Kidney tubule cell (primary cell): ENCODE measurements at regions not wholly inside any gene's neighbourhood (a gene's known extent, or its start where the extent isn't known, plus 50 kb on each side); places are given as distances from the start of the nearest gene placed in this dataset.

Experiments used
- DNase-seq: peaks from one replicate; pipeline ENCODE4 v3.0.0-alpha.2; 2018; ENCODE audit warnings: low spot score

DNA sequence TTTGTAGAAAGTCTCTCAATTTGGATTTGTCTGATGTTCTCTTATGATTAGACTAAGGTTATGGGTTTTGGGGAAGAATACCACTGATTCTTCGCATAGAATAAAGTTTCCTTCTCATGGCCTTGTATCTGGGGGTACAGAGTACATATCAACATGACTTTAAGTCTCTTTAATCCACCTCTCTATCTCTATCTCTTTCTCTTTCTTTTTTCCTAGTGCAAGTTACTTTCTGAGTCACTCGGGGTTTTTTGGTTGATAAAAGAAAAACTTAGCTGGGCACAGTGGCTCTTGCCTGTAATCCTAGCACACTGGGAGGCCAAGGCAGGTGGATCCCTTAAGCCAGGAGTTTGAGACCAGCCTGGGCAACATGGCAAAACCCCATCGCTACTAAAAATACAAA lies 100.1 kb upstream of the MAP4K3 start:
- no peak for DNase-seq

DNA sequence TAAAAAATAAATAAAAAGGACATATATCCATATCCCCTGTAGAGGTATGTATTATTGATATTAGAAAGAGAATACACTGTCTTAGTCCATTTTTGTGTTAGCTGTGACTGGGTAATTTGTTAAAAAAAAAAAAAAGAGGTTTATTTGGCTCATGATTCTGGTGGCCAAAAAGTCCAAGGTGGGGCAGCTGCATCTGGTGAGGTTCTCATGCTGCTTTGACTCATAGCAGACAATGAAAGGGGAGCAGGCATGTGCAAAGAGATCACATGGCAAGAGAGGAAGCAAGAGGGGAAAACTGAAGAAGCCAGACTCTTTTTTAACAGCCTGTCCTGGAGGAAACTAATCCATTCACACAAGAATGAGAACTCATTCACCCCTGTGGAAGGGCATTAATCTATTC lies 101.6 kb upstream of the MAP4K3 start:
- no peak for DNase-seq

DNA sequence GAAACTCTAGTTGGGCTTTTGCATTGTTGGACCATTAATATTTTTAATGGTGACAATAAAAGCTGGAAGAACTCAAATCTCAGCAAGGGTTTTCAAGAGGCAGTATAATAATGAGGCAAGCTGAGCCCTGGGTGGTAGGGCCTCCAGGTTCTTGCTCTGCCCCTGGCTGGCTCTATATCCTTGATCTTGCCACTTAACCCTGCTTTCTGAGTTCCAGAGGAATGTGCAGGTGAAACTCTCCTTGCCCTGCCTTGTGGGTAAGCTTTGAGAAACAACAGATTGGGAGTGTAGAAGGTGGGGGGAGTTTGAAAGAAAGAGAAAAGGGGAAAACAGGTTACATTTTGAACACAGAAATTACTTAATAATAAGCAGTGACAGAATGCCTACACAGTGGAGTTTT lies 103.3 kb upstream of the MAP4K3 start:
- no peak for DNase-seq

DNA sequence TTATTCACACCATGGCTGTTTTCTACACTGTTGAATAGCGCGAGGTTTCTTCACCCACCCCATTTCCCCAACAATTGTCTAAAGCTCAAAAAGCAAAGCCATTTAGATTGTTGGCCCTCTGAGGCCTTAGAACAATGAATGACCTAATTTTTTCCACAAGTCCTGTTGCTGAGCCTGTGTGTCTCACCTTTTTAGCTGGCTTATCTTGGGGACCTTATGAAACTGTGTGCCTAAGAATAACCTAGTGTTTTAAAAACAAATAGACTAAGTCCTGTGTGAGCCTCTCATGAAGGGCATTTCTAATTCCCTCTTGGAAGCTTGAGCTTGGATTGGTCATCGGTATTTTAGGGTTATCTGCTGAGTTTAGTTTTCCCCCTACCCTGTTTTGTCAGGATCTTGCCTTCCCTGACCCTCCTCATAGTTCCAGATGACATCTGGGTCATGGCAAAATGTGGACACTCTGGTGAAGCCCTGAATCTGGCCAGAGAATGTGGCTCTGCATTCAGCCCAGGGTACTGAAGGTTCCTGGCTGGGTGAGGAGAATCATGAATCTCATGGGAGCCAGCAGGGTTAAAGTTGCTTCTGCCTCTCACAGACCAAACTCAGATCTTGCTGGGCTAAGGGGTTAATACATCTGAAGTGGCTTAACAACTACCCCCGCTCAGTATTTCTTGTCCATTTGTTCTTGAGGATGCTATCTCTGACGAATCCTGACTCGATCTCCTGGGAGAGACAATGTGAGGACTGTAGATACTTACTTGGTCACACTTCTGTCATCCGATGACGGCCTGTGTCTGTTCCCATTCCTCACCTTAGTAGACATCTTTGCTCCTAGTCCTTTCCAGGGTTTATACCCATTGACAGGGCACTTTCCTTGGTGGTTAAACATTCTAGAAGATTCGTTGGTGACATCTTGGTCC lies 104.2 kb upstream of the MAP4K3 start:
- no peak for DNase-seq

DNA sequence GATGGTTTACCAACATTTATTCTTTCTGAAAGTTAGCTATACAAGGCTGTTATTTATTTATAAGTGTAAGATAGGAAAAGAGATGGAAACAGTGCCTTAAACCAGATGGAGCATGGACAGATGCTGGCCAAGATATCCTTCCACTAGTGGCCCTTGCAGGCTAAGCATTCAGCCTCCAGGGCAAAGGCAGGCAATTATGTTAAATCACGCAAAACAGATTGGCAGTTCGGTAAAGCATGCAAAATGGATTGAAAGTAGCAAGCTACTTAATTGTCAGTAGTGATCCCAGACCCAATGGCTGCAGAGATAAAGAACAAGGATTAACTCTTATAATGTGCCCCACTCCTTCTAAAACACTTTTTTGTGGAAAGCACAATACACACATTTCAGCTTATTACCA lies 105.4 kb upstream of the MAP4K3 start:
- no peak for DNase-seq

DNA sequence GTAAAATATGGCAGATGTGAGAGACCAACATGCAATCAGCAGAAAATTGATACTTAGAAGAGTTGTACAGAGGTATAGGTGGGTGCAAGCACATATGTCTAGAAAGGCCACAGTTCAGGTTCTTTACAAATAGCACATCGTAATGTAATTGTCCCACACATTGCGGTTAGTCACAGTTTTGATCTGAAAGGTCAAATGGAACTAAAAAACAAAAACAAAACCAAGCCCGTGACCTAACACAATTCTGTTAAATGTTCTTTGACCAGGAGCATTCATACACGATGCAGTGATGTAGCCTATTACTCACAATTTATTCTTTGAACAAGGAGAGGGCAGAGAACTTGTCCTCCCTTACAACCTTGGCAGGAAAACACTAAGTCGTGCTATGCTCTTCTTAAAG lies 108.9 kb upstream of the MAP4K3 start:
- no peak for DNase-seq

DNA sequence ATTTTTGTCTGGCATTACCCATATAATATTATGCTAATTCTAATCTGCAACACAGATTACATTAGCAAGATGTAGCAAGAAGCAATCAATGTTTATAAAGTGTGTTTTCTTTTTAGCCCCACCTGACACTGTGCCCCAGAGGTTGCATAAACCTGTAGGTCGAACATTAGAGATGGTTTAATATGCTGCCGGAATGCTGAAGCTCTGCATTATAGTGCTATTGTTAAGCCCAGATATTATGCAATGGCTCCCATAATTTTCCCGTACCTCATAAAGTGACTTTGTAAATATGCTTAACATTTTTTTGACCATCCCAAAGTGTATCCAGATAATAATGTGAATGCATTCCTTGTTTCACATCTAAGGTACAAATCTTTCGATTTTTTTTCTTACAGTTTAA lies 109.3 kb upstream of the MAP4K3 start:
- DNase-seq = no peak

DNA sequence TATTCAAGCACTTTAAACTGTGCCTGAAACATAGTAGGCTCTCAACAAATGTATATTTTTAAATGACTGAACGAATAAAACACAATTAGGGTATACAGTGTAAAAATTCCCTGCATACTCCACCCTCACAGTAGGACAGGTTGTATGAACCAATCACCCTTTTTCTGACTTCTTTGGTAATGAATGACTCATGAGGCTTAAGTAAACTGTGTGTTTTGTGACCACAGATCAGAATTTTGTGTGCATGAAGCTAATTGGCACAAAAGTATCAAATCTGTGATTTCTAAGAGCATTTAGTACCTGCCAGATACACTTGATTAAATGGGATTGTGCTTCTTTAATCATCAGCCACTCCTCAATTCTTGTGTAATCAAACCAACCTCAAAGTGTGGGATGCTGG lies 109.9 kb upstream of the MAP4K3 start:
- DNase-seq = peak; percentile 14

DNA sequence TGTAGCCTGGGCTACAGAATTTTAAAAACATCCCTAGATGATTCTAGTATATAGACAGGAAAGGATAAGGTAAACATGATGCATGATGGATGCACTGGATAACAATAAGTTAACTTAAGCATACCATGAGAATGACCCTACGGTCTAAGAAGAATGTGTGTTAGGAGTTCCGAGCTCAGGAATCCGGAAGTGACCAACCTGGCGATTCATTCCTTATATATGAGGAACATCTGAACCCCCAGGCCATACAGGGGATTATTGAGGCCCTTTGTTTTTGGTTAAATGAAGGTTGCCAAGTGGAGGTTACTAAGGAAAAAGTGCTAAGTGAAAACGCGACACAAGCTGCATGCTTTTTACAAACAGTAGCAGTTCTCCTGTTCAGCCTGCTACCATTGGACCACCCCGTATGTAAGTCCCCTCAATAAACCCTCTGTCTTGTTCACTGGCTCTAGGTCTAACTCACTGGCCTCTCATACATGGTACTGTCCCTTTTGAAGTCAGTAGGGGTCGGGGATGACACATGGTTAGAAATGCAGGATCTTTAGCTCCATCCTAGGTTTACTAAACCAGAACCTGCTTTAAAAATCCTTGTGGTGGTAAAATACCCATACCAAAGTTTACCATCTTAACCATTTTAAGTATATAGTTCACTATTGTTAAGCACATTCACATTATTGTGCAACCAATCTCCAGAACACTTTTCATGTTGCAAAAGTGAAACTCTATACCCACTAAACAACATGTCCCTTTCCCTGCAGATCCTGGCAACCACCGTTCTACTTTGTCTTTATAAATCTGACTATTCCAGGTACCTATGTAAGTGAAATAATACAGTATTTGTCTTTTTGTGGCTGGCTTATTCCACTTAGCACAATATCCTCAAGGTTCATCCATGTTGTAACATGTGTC lies 111.0 kb upstream of the MAP4K3 start:
- DNase-seq = peak; percentile 81

DNA sequence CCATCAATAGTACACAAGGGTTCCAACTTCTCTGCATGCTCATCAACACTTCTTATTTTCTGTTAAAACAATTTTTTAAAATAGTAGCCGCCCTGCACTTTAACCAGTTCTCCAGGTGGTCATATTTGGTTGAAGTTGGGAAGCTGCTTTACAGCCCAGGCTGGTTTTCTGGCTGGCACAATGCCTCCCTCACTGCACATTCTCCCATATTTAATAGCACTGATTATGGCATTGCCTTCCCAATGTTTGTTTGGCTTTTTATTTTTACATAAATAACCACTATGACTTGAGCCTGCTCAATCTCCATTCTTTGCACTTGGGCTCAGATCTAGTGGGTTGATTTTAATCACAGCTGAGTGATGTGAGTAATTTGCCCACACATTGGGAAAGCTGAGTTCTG lies 111.9 kb upstream of the MAP4K3 start:
- DNase-seq = no peak

DNA sequence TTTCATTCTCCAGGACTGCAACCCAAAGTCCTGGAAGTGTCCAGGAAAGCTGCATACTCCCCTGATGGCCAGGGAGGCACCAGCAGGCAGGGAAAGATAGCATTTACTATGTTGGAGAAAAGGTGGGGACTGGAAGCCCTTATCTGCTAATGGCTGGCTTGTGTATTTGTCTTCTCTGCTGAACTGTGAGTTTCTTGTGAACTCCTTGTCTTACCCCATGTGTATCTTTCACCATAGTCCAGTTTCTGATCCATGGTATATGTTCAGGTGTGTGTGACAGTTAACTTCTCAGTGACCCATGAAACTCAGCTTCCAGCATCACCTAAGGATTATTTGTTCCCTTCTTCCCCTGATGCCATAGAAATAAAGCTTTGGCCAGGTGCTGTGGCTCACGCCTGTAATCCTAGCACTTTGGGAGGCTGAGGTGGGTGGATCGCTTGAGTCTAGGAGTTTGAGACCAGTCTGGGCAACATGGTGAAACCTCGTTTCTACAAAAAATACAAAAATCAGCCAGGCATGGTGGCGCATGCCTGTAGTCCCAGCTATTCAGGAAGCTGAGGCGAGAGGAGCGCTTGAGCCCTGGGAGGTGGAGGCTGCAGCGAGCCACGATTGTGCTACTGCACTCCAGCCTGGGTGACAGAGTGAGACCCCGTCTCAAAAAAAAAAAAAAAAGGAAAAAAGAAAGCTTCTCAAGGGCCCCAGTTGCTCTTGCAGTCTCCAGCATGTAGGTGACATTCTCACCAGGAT lies 112.8 kb upstream of the MAP4K3 start:
- no peak for DNase-seq

DNA sequence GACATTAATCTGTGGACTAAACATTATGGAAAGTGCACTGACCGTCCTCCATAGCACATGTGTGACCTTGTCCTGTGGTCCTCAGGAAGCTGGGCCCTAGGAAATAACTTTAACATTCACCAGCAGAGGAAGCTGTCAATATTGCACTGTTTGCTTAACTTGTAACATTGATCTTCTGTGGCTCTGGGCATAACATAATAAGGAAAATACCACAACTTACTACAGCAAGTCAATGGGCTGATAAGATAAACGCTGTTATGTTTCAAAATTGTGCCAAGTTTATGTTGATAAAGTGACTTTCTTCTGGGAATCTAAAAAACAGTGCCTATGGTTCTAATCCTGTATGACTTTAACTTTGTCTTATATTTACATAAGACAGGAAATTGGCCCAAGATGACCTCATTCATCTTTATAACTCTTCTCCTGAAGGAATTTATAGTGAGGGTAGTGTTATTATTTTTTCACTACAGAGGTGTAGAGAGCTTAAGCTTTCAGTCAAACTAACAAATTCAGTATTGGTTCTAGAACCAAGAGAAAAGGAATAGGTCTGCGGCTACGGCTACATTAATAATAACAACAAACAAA lies 113.7 kb upstream of the MAP4K3 start:
- peak; percentile 16 for DNase-seq

DNA sequence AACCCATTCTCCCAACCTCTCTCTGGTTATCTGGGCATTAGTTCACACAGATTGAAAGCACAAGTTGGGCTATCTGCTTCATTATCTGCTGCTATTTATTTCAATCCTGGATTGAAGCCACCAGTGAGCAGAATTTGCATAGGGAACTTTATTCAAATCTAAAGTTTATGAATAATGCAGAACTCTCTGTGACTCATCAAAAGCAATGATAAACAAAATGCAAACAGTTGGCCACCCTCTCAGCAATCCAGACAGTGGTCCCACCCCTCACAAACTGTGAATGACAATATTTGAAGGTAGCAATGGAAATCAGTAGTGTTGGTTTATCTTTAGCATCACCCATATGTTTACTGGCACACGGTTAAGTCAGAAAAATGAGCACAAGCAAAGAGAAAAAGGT lies 106.8 kb upstream of the TMEM178A start:
- DNase-seq = no peak

DNA sequence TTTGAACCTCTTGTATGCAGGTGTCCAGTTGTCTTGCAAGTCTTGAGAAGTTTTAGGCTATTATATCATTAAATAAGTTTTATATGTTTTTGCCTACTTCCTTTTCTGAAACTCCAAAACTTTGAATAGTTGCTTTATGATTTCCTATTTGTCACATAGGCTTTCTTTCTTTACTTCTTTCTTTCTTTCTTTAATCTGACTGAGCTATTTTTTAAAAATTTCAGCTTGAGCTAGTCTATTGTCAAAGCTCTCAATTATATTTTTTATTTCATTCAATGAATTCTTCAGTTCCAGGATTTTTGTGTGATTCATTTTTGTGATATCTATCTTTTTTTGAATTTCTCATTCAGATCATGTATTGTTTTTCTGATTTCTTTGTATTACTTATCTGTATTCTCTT lies 102.1 kb upstream of the TMEM178A start:
- no peak for DNase-seq

DNA sequence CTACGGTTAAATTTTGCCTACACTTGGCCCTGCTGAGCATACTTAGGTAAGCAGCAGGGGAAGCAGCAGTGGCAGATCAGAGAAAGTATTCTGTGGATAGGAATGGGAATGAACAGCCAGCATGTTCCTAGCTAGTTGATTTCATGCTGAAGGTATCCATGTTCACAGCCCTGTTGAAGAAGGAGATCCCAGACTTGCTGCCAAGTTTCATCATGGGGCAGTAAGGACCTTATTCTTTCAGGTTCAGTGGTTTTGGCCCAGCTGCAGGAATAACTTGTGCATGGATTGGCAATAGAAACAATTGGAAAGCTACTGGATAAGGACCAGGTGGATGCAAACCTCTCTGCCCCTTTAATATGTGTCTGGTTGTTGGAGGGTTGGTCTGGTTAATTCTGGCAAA lies 98.2 kb upstream of the TMEM178A start:
- DNase-seq = peak; percentile 39

DNA sequence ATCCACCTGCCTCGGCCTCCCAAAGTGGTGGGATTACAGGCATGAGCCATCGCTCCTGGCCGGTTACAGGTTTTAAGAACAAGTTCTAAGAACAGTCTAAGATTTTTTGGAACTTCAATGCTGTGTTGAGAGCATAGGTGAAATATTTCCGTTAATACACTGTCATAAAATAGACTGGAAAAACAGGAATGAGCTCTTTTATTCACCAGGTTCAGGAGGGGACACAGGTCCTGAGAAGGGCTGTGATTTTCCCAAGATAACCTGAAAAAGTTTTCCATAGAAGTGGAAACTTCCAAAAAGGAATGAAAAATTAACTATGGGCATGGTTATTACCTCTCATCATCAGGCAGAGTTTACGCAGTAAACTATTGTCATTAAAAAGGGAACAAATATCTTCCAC lies 97.6 kb upstream of the TMEM178A start:
- DNase-seq = no peak

DNA sequence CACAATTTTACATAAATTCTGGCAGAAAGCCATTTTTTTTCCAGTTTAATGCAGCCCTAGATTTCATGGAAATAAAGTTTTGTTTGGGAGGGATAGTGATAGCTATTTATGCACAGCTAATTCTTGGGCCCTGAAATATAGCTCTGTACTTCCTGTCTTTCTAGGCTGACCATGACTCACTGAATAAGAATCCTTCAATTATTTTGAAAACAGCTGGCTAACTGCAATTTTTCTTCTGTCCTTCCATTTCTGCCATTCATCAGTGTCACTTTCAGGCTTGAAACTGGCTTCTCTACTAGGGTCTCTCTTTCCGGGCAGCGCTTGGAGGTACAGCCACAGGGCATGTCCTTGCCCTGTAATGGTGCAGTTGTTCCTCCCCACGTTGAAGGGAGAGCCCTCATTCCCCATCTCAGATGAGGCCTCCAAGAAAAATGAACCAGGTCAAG lies 97.1 kb upstream of the TMEM178A start:
- peak; percentile 74 for DNase-seq

DNA sequence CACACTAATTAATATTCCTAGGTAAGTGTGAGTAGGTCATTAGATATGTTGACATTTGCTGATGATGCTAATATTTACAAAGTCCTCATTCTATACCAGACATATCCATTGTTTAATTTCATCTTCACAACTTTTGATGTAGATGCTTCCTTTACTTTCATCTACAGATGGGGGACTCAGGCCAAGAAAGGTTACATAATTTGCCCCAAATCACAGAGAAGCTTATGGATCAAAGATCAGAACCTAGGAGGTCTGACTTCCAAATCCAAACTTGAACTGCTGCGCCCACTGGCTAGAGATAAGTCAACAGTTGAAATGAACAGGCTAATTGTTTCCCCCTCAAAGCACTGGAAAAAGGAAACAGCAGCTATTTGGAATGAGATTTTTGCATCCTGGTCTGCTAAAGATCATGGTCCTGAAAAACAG lies 95.6 kb upstream of the TMEM178A start:
- no peak for DNase-seq

DNA sequence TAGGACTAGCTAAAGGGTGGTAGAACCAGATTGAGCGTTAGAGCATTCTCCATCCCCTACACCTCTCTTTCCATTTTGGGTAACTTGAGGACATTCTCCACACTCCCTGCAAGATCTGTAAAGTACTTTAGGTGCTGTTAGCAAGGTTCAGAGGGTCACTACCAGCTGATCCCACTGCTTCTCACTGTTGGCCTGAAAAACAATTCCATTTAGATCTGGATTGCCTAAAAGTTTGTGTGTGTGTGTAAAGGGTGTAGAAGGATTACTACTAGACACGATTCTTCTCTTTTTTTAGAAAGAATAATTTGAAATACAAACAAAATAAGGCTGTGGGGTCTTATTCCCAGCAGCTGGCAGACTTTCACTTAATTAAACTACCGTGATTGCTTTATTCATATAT lies 95.1 kb upstream of the TMEM178A start:
- DNase-seq = no peak

DNA sequence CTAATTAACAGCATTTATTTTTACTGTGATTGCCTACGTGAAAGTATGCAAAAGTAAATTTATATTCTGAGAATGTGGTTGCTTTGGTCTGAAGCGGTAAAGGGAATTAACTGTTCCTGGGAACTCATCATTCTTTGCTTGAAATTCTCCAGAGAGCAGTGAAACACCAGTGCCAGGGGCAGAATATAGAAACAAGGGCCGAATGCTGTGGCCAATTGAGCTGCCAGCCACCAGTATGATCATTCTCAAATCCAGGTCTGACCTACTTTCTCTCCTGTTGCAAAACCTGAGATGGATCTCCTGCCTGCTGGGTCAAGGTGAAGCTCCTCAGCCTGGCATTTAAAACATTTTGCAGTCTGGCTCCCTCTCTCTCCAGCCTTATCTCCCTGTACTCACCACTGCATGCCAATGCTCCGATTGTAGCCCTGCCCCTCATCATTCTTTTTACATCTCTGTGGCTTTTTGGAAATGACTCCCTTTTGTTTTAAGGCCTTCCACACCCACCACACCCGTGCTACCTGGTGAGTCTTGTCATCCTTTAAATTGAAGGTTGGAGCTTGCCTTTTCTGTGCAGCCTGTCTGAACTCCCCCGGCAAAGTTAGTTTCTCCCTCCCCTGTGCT lies 94.5 kb upstream of the TMEM178A start:
- no peak for DNase-seq

DNA sequence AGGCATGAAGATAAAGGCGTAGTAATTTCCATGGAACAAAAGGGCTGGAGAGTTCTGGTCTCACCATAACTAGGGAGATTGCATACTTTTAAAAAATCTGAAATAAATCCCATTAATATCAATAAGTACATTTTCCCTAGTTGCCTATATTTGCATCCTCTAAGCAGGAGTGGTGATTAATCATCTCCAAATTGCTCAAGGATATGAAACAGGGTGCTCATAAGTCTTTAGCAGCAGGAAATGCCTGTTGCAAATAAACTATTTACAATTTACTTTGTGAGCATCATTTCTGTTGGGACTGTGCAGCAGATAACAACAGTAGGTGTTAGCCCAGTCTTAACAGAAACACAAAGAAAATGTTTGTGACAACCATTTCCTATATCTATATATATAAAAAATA lies 92.4 kb upstream of the TMEM178A start:
- DNase-seq = no peak
